NCI-H2107 treated with DMSO at 0.1 percent for 48 hours (cell line): ENCODE measurements at regions not wholly inside any gene's neighbourhood (a gene's known extent, or its start where the extent isn't known, plus 50 kb on each side); places are given as distances from the start of the nearest gene placed in this dataset.

Experiments used
- DNase-seq: peaks from one replicate; lab custom pipeline; 2025; ENCODE audit not compliant: unreplicated experiment; lab: John Stamatoyannopoulos, UW

DNA sequence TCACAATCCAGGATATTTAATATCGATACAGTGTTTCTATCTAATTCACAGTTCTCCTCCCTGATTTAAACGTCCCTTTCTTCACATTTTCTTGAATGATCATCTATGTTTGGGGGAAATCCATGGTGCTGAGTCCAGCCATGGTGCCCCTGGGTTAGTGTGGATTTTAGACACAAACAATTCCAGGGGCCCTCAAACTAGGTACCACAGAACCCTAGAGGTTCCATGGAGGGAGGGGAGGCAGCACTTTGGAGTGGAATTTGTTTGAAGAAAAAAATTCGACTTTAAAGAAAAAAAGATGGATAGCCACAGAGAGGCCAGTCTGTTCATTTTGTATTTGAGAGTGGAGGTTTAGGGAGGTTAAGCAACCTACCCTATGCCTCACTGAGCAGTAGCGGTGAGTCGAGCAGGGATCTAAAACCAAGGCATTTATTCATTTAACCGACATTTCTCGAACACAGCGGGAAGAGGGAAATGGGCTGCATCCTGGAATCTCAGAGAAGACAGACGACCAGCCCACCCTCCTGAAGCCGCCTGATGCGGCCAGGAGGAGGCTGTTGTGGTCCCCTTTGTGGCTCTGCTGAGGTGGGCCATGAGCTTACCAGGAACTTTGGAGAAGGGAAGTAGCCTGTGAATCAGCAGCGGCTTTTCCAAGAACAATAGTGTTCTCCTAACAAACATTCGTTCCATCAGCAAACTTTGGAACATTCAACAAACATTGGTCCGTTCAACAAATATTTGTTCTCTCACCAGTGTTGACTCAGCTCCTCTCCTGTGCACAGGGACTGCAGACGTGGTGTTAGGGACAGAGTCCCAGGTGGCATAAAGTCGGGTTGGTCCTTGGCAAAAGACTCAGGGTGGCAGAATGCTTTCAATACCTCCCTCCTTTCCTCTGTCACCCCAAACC is 103.5 kb upstream of the ZBTB40 start:
- DNase-seq, result no peak

DNA sequence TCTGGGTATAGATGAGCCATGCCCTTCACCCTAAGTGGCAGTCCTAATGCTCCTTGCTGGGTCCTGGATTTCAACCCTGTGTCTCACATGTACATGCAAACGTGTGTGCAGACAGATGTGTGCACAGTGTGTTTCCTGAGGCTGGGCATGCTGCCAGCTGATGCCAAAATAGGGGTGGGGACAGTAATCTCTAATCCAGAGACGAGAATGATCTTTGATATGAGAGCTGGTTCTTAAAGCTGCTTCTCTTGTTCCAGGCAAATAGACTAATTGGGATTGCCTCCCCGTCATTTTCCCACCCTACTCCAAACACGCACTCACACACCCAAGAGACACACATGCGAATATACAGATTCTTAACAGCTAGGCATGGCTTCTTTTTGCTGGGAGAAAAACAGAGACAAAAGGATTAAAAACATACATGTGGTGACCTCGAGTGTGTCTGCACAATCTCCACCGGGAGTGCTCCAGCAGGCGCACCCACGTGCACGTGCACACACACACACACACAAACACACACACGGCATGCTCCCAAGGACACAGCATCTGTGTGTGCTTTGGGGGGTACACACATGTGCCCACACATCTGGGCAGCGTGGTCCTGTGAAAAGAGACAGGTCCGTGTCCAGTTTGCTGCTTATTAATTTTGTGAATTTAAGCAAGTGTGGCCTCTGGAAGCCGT is 102.1 kb upstream of the ZBTB40 start:
- no peak for DNase-seq

DNA sequence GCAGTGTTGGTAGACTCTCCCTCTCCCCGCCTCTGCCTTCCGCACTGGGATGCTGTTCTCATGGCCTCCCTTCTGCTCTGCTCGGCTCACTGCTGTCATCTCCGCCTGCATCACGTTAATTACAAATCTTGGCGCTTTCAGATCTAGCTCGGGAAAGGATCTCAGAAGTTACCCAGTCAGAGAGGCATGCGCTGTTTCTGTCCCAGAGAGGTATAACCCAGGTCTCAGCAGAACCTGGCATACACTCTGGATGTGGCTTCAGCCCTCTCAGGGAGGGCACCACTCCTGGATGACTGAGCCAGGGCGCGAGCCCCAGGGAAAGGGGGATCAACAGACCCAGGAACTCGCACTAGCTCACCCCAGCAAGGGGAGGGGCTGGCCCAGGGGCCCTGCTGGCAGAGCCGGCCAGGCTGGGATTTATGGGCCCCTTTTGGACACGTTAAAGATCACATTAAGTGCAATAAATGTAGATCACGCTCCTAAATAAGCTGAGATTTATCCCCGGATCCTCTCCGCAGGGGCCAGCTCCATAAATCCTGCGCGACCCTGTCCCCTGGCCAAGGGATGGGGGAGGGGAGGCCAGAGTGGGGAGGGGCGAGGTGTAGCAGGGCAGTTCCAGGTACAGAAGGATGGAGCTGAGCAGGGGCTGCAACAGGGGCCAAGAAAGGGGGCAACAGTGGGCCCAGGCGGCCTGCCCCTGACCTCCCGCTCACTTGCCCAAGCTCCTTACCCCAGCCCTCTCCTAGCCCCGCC is 101.3 kb upstream of the ZBTB40 start:
- no peak for DNase-seq

DNA sequence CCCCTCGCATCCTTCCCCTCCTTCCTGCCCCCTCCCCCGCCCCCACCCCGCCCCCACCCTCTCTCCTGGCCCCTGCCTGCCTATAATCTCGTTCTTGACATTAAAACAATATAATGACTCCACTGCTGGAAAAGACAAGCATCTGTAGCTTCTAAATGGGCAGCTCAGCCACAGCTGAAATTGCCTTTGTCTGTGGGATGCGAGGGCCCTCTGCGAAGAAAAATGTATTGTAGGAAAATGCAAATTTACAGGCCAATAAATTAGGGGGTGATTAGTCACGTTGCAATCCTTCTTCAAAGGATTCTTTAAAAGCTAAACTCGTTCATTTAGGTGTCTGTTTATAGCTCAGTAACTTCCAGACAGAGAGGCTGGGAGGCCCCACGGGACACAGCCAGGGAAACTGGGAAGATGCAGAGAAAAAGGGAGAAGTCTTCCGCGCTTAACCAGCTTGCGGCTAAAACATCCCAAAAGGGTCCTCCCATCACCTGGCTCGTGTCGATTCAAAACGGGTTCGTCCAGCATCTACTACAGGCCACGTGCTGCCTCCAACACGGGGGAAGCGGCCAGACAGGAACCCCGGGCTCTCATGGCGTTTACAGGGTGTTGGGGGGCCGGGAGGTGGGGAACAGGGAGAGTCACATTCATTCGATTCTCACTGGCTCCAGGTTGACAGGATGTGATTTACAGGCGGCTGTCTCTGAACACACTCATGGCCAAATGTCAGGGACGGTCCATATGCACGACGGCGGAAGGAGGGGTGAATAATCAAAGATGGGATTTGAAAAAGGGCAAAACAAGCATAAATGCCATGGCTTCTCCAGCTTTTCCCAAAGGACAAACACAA is 100.5 kb upstream of the ZBTB40 start:
- no peak for DNase-seq

DNA sequence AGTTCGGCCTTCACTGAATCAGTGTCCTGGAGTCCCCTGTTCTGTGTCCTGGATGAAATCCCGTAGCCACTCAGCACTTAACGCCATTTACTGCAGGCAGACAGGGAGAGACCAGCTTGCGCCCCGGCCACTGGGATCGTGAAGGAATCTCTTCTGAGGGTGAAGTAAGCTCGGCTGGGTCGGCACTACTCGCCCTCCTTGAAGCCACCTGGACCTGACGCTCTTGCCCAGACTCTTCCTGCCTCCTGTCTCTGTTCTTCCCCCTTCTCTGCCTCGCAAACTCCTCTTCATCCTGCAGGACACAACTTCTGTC is 99.9 kb upstream of the ZBTB40 start:
- DNase-seq, result no peak

DNA sequence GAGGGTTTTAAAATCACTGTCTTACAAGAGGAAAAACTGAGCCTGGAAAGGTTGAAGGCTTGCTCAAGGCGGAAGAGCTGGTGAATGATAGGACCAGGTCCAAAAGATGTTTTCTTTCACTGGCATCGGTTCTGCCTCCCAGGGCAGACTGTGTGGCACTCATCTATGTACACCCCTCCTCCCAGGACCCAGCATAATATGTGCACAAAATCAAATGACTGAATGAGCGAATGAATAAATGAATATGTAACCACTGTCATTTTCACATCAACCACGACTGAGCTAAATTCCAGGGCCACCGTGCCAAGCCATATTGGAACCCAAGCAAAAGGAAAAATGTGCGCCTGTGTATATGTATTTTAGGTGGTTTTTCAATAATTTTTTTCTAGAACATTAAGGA is 99.3 kb upstream of the ZBTB40 start:
- no peak for DNase-seq

DNA sequence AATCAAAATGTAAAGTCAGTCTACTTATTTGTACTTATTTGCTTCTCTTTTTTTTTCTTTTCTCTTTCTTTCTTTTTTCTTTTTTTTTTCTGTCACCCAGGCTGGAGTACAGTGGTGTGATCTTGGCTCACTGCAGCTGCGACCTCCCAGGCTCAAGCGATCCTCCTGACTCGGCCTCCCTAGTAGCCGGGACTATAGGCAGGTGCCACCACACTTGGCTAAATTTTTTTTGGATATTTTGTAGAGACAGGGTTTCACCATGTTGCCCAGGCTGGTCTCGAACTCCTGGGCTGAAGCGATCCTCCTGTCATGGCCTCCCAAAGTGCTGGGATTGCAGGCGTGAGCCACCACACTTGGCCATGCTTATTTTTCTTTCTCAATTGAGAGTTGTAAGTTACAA is 98.8 kb upstream of the ZBTB40 start:
- no peak for DNase-seq

DNA sequence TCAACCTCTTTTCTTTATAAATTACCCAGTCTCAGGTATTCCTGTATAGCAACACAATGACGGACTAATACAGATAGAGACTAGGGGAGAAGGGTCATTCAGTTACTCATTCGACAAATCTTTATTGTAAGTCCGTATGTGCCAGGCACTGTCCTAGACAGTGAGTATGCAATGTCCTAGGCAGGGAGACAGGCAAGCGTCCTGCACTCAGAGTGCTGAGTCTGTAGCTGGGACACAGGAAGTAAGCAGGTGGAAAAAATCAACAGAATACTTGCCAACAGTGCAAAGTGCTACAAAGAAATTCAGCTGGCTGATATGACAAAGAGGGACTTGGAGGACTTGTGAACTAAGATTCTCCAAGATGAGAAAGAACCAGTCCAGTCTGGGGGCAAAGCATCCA is 92.2 kb upstream of the ZBTB40 start:
- DNase-seq, result no peak

DNA sequence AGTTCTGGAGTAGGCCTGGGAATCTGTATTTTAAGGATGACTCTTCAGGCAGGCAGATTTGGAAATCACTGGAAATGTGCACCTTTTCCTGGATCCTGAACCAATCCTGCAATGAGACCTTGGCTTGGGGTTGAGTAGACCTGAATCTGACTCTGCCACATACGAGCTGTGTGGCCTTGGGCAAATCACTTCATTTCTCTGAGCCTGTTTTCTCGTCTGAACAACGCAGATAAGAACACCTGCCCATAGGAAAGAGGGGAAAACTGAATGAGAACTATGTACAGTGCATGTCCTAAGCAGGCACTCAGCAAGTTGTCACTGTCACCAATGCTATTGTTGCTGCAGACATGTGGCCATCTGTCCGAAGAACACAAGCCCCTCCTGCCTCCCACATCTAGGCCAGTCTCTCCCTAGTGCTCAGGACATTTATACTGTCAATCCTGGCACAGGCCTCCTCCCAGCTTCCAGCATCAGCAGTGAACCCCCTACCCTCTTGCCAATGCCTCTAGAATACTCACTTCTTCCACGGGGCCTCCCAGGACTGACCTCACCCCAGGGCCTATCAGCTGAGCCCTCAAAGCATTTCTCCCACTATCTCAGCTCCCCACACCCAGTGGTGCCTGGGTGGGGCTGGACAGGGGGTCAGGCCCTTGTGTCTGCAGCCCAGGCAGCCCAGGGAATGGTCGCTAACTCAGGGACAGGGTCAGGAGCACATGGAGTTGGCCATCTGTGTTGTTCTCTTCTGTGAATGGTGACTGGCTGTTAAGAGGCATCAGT is 88.8 kb upstream of the ZBTB40 start:
- no peak for DNase-seq

DNA sequence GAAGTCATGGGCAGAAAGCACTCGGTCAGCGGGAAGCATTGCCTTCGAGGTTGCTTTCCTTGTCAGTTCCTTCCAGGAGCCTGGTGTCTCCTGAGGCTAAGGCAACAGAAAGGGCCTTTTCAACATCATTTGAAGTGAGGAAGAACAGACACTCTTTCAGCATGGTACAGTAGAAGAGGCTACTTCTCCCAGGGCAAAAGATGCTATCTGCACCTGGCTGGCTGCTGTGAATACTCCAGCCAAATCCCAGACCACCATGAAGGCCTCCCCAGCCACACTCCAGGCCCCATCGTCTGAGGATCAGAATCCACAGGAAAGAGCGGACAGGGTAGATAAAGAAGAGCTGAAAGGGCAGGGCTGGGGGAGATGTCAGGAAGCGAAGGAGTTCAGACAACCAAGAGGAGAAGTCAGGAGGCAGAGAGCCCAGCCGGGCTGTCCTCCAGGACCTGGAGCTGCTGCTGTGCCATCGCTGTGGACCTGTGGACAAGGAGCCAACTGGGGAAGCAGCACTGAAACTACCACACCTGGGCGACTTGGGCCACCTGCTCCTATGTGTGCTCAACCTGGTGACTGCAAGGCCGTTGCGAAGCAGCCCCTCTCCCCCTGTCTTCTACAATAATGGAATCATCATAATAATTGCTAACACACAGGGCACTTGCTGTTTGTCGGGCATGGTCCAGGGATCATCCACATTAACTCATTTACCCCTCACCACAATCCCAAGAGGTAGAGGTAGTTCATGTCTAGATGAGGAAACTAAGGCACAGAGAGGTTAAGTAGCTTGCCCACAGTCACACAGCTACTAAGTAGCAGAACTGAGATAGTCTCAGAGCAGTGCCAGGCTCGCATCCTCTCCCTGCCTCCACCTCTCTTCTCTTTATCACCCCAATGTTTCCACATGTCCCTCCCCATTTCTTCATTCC is 88.0 kb upstream of the ZBTB40 start:
- no peak for DNase-seq

DNA sequence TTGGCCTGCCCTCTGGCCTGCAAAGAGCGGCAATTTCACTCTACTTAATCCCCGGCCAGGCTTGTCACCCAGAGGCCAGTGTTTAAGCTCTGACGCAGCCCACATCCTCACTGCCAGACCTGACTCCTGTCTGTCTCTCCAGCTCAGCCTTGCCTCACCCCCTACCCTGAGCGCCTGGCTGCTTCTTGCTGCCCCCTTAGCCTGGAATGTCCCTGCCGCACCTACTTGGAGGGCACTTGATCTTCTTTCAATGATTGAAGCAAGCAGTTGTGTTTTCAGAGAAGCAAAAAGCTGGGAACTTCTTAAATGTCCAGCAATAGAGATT is 87.4 kb upstream of the ZBTB40 start:
- no peak for DNase-seq

DNA sequence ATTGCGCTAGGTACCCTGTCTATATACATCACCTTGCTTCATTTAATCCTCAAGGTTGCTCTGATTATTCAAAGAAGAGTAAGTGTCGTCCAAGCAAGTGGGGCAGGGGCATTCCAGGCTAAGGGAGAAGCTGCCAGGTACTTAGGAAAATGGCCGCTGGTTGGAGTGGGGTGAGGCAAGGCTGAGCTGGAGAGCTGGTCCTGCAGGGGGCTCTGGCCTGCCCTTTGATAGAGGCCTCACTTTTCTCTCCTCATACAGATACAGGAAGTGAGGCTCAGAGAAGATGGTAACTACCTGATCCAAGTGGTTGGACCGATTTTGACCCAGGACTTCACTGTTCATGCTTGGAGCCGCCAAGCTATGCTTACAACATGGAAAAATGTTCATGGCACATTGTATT is 86.9 kb upstream of the ZBTB40 start:
- DNase-seq, result no peak

DNA sequence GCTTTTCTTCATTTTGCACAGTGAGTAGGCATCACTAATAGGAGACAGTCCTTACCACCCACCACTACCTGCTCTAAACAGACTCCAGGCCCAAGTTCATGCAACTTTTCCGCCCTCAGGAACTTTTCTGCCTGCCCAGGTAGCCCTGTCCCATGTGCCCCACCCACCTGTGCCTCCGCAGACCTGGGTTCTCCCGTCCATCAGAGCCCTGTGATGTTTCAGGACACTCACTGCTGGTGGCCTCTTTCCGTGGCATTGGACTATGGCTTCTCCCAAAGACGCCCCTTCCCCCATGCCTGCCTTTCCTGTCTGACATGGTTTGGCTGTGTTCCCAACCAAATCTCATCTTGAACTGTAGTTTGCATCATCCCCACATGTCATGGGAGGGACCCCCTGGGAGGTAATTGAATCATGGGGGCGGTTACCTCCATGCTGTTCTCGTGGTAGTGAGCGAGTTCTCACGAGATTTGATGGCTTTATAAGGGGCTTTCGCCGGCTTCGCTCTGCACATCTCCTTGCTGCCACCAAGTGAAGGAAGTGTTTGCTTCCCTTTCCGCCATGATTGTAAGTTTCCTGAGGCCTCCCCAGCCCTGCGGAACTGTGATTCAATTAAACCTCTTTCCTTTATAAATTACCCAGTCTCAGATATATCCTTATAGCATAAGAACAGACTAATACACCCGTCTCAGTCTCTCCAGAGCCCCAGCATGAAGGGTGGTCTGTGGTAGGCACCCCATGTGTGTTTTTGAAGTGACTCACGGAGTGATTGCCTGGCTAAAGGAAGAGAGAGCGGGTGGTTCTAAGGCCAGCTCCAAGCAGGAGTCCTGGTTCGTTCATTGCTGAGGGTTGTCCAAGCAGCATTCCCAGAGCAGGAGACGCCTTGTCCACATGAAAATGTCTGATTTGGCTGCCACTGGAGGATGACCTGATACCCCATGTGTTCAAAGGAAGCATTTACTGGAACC is 86.0 kb upstream of the ZBTB40 start:
- DNase-seq, result no peak

DNA sequence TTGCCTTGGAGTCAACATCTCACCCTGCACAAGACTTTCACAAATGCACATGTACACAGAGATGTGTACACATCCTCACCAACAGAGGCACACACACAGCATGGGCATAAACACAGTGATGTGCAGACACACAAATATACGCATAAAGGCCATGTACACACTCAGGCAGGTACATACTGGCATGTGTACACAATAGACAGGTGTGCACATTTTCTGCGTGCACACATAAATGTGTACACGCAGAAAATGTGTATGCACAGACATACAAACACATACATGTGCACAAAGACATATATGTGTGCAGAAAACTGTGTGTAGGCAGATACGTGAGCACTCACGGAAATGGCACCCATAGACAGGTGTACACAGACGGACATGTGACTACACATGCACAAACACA is 85.3 kb upstream of the ZBTB40 start:
- DNase-seq, result no peak

DNA sequence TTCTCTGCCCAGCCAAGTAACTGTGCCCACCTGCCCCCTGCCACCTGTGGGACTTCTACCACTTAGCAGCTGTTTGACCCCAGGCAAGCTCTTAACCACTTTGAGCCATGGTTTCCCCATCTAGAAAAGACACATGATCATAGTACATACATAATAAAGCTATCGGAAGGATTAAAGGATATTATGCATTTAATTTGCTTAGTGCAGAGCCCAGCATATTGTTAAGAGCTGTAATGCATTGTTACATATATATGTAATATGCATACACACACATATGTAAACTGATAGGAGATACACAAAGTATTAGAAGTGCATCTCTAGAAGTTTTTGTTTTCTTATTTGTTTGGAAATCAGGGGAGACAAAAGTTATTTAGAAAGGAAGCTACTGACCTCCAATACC is 83.5 kb upstream of the ZBTB40 start:
- DNase-seq, result no peak

DNA sequence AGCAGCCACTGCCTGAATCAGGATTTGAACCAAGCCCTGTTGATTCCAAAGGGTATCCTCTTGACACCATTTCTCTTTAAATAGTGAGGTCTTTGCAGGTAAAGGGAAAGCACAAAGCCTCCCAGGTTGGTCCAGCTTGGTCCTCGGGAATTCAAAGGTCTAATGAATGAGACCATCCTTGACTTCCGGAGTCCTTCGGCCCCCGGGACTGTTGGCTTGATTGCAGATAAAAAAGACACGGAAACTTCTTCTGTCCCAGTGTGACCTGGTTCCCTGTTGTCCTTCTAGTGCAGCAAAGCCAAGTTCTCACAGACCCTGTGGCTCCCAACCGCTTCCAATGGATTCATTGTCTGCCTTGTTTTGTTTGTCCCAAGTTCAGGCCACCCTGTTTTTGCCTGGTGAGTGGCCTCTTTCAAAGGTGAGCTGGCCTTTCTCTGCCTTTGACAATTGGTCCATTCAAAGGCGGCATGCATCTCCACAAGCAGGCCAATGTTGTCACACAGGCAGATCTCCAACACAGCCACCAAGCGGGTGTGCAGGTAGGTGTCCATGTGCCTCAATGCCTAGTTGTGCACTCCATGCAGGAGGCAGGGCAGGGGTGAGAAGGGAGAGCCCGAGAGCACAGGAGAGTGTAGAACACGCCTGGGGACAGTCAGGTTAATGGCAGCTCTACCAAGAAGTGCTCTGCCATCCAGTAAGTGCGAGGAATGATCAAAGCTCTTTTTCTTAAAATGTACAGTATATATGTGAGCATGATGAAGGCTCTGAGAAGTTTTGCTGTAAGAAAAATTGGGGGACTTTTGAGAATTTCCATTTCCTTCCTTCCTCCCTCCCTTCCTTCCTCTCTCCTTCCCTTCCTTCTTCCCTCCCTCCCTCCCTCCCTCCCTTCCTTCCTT is 82.1 kb upstream of the ZBTB40 start:
- DNase-seq, result no peak

DNA sequence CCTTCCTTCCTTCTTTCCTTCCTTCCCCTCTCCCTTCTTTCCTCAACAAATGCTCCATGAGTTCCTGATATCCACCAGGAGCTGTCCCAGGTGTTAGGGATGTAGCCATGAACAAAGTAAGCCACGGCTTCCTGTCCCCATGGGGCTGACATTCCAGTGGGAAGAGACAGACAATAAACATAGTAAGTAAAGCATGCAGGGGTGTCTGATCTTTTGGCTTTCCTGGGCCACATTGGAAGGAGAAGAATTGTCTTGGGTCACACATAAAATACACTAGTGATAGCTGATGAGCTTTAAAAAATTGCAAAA is 81.5 kb upstream of the ZBTB40 start:
- DNase-seq, result no peak

DNA sequence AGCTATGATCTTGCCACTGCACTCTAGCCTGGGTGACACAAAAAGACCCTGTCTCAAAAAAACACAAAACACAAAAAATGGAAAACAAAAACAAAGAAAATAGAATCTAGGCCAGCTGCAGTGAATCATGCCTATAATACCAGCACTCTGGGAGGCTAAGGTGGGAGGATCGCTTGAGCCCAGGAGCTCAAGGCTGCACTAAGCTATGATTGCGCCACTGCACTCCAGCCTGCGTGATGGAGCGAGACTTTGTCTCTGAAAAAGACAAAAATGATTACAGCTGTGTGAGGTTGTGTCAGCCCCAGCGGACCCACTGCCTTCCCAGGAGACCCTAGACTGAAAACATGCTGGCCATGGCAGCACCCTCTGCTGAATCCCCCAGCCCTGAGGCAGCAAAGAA is 80.2 kb upstream of the ZBTB40 start:
- DNase-seq, result no peak
